GM19035 (cell line): ENCODE measurements at regions not wholly inside any gene's neighbourhood (a gene's known extent, or its start where the extent isn't known, plus 50 kb on each side); places are given as distances from the start of the nearest gene placed in this dataset.

ENCODE experiments used
- ATAC-seq: cut with Tn5 transposase; IDR thresholded peaks from one replicate; pipeline ENCODE4 v1.9.1; 2021; ENCODE audit not compliant: unreplicated experiment

DNA sequence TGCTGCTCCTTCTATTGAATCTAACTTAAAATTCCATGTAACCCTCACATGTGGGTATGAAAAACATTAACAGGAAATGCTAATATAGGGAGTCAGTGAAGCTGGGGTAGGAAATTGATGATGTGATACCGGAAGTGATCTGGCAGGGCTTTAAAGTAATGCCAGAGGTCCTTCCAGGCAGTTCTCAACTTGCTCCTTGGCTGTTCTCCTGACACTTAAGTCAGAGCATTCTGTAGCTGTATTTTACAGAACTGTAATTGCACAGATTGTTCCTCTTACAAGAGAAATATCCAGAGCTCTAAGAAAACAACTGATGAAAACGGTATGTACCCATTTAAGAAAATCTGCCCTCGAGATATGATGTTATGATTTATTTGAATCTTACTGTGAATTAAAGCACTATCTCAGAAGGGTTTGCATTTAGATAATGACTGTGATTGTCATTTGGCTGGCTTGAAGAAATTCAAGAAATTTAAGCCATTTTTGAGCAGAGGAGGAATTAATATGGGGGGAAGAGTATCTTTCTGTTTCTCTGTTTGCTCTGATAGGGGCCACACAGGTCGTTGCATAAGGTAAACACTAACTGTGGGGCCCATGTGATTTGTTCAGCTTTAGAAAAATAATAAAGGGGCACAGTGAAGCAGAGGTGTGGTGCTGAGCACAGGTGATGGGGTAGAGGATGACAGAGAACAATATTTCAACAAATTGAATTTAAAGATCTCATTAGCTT is 88.4 kb downstream of the BBS10 start:
- ATAC-seq = no peak

DNA sequence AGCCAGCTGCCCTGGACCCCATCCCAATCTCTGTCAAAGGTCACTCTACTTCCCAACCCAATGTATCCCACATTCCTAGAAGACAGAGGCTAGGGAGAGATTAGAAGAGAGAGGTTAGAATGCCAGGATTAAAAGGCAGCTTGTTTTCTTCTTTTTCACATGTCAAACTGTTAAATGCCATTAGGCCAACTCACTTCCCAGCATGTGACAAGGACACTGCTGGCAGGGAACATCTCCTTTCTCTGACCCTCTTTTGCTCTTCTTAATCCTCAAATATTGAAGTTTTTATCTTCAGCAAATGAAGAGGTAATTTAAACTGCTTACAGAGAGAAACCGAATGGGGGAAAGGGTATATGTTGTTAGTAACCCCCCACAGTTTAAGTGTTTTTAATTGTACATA is 89.1 kb downstream of the BBS10 start:
- no peak for ATAC-seq

DNA sequence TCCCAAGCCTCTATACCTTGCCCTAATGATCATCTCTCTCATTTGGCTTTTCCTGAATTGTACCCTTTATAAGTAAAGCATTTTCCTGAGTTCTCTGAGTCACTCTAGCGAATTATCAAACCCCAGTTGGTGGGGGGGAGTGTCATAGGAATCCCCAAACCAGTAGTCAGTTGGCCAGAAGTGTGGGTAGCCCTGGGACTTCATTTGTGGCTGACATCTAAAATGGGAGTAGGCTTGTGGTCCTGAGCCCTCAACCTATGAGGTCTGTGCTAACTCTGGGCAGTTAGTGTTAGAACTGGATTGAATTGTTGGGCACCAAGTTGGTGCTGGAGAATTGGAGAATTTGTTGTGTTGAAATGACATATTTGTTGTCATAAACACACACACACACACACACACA is 91.3 kb downstream of the BBS10 start:
- no peak for ATAC-seq

DNA sequence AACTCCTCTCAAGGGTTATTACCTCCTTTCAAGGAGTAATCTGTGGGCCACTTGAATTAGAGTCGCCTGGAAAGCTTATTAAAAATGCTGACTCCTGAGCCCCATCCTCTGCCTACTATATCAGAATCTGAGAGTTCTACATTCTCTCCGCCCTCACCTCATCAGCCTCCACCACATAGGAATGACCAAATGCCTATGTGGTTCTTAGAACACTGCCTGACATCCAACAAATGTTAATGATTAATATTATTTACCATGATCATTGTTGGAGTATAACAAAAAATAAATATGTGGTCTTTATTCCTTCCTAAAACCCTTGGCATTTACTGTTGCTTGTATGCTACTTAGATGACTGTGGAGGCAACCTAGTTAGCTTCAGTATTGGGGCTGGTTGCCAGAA is 91.9 kb downstream of the BBS10 start:
- no peak for ATAC-seq

DNA sequence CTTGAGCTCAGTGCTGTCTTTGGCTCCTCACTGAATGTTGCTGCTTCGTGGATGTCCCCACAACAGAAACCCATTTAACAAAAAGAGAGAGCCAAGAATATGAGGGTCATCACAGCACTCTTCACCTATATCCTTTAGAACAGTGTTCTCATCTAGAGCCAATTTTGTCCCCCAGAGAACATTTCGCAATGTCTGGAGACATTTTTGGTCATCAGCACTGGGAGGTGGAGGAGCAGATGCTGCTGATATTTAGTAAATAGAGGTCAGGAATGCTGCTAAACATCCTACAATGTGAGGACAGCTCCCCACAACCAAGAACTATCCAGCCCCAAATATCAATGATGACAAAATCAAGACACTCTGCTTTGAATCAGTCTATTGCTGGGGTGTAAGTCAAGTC is 92.5 kb downstream of the BBS10 start:
- ATAC-seq = no peak

DNA sequence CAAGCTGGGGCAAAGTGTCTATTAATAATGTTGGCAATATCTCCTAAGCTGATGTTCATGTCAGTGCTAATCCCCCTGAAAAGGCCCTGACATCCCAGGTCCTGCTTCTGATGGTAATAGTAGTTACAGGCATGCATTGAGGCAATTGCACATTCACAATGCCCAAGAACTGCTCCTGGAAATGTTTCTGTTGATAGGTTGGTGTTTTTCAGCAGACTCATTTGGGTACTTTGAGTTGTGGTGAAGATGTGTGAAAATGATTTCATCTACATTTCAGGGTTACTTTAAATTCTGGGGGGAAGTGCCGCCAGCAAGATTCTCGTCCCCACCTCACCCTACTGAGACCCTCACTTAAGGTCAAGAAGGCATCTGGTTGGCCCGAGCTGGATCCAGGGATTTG is 92.9 kb downstream of the BBS10 start:
- no peak for ATAC-seq

DNA sequence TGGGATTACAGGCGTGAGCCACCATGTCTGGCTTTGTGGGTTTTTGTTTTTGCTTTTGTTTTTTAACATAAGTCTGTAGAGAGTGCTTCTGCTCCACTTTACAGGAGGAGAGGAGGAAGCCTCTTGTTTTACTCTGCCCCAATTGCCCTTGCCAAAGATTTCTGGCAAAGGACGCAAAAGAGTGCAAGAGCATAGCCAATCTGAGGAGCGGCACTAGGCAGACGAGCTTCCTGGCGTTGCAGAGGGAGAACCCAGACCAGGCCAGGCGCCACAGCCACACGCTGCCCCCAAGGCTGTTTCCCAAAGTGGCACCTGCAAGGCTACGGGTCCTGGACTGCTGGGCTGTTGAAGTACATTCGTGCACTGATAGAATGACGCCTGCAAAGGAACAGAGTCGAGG is 96.2 kb downstream of the BBS10 start:
- no peak for ATAC-seq

DNA sequence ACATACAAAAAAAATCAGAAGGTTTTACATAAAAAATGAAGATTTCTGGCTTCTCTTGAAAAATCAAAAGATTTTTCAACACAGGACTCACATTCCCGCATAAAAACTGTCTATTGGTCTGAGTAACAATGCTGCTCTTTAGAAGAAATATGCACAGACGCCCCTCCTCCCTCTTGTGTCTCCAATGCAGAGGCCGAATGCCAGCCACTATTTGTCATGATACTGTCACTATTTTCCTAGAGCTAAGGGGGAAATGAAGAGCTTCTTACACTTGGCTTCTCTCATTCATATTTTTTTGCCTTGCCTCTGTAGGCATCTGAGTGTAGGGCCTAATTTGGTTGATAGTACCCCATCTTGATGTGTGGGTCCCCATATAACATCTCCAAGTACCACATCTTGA is 98.0 kb downstream of the BBS10 start:
- no peak for ATAC-seq

DNA sequence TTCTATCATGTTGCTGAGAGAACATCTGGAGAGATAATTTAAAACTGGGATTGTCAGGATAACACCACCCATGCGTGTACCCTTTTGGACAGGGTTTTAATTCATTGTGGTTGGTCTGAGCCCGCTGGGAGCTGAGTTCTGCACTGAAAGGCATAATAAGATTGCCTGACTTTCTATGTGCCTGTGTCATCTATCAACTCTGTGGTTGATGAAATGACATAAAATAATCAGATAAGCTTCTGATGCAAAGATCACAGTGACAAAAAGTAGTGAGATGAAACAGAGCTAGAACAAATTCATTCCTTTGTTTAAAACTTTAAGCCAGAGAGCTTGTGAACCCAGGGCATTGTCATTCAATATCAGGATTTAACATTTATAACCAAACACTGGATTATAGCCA is 98.7 kb downstream of the BBS10 start:
- ATAC-seq = no peak

DNA sequence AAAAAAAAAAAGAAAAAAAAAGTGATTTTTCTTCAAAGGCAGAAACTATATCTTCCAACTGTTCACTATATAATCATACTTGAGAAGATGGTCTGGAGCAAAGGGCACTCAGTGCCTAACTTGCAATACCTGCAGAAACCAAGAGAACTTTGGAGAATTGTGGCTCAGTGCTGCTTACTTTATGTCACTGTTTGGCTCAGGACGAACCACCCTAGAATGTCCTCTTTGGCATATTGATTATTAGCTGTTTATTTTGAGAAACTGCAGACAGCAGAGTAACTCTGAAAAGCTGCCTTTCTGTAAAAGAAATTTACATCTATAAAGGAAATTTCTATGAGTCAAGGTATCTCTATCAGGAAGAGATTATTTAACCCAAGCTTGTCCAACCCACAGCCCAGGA is 100.2 kb downstream of the BBS10 start:
- ATAC-seq = no peak

DNA sequence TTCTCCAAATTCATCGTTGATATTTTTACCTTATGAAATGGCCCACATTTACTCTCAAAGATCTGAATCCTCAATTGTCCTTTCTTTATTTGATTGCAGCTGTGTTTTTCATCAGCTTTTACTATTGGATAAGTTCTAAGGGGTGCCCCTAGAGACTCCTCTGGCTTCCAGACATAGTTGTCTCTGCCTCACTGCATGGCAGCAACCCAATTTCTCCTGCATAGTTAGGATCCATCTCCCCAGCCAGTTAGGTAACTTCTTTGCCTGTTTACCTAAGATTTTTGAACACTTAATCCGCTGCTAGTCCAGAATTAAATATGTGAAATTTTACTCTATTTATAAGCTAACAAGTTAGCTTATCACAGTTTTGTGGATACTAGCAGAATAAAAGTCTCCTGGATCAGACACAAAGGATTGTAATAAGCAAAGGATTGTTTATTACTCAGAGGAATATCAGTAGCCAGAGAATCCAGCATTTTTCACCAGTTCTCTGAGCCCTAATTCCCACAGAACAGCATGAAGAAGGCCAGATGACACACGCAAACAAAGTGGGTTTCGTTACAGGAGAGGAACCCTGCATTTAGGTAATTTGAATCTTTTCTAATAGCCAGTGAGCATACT is 101.1 kb downstream of the BBS10 start:
- ATAC-seq = no peak

DNA sequence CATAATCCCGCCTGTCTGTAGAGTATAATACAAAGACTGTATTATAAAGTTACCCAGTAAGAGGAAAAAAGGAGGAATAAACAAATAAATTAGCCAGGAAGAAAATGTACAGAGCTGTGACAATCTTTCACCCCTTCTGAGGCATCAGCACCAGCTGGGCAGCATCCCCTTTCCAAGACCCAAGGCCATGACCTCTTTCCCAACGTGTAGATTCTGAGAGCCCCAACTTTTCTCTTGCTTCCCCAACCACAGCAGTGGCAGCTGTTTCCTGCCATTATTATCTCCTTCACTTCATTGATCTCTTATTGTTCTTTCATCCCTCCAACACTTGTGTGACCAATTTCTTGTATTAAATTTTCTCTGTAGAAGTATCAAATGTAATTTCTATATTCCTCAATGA is 101.6 kb downstream of the BBS10 start:
- ATAC-seq = no peak

DNA sequence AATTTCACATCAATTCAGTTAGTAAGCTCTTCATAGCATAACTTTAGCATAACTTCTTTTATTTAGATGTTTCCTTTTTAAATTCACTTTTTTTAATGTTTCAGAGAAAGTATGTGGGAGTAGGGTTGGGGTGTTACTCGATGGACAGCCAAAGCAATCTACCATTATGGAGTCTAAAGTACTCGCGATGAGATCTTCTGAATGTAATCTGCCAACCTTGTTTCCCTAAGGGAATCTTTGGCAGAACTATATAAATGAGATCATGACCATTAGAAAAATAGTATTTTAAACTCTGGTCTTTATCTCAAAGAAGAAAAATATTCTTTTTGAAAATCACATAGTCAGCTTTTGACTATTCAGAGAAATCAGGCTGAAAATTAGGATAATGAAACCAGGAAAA is 103.9 kb downstream of the BBS10 start:
- no peak for ATAC-seq

DNA sequence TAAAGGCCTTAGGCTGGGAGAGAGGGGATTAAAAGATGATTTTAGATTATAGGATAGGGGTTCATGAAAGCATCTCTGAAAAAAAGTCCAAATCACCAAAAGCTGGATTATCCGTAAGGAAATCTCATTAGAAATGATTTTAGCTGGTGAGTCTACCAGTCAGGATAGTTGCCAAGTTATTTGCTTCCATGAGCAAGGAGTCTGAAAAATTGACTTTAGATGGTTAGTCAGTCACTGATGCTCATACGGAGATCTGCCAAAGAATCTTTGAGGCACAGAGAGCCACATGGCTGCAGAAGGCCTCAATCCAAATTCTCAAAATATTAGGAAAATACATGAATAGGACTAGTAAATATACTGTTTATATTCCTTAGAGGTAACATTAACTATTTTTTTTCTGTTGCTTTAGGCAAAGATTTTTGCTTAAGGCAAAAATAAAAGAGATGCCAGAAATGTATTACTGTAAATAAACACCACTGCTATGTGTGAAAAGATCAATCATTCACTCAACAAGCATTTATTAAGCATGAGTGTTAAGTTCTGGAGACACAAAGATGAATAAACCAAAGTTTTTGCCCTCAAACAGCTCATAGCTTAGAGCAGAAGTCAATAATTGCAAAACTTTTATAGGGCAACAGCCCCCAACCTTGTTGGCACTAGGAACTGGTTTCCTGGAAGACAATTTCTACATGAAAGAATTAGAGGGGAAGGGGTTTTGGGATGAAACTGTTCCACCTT is 105.2 kb downstream of the BBS10 start:
- no peak for ATAC-seq

DNA sequence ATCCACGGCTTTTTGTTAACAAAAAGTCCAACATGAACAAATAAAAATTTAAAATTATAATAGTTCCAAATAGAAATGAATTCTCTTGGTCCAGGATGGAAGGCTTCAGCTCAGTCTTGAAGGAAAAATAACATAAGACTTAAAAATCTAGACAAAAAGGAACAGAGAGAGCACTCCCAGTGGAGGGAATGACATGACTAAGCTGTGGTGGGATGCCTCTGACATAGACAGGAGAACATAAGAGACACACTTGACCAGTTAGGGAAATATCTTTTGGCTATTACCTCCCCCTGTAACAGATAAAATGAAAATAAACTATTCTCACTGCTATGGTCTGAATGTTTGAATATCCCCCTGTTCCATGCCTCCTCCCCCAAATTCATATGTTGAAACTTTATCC is 106.8 kb downstream of the BBS10 start:
- ATAC-seq = no peak

DNA sequence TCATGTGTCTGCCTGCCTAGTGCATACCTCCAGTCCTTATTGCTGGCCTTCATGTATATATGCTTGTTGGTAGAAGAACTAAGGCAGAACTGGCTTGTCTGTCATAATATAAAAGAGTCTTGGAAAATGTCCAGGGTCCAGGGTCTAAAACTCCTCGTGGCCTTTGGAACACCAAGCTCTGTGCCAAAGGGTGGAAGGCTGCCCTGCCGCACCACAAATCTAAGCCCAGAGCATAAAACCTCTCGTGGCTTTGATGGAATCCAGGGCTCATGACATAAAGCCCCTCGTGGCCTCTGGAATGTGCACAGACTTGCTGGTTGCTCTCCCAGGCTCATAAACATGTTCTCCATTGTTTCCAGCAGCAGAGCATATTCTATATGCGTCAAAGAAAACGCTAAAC is 107.9 kb downstream of the BBS10 start:
- ATAC-seq = no peak

DNA sequence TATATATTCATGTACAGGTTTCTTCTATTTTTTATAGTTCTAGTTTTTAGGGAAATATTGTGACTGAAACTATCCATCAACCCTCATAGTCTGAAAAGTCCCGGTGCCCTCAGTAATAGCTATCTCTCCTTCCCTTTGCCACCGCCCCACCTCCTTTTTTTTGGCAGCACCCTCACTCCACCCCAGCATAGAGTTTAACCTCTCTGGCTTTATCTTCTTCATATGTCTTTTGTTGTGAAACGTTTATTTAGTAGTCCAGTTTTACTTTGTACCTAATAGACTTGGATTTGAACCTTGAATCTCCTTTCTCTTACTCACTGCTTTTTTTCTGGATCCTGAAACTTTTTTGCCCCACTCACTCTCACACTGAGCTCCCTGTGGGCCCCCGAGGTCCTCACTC is 109.5 kb downstream of the BBS10 start:
- no peak for ATAC-seq

DNA sequence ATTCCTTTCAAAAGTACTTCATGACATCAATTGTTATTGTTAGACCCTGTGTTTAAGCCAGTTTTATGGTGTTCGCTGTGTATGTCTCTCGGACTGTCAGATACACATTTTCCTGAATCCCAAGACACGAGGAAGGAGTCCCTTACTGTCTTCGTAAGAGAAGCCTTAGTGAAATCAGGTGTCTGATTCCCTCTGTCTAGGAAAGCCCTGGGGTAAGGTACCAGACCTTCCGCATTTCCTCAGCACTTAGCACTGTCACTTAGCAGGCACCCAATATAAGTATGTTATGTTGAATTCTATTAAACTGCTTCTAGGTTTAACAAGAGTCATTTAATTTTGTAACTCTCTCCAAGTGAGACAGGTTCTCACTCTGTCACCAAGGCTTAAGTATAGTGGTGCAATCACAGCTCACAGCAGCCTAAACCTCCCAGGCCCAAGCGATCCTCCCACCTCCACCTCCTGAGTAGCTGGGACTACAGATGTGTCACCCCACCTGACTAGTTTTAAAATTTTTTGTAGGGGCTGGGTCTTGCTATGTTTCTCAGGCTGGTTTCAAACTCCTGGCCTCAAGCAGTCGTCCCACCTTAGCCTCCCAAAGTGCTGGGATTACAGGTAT is 111.0 kb downstream of the BBS10 start:
- no peak for ATAC-seq

DNA sequence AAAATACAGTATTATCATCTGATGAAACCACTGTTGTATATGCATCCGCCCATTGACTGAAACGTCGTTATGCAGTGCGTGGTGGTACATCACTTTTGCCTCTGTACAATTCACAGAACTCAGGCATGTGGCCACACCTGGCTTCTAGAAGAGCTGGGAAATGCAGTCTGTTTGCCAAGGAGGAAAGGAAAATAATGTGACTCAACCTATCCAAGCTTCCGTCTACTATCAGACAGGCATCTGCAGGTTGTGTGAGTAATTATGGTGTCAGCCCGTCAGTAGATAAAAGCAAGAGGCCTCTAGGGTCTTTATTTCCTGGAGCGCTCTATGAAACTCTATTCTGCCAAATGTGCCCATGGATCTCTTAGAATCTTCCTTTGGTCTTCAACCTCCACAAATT is 111.6 kb downstream of the BBS10 start:
- ATAC-seq = no peak

DNA sequence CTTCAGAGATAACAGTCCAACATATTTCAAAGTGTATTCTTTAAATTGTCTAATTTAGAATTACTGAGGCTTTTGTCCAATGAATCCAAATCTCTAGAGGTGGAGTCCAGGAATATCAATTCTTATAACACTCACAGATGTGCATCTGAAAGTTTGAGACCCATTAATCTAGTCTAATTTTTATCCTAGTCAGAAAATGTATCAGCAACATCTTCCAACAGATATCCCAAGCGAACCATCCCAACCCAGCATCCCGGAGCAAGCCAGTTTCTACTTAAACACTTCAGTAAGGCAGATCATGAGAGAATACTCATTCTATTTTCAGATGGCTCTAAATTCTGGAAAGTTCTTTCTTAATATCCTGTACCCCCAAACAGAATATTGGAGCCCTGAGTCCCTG is 113.5 kb downstream of the BBS10 start:
- no peak for ATAC-seq

DNA sequence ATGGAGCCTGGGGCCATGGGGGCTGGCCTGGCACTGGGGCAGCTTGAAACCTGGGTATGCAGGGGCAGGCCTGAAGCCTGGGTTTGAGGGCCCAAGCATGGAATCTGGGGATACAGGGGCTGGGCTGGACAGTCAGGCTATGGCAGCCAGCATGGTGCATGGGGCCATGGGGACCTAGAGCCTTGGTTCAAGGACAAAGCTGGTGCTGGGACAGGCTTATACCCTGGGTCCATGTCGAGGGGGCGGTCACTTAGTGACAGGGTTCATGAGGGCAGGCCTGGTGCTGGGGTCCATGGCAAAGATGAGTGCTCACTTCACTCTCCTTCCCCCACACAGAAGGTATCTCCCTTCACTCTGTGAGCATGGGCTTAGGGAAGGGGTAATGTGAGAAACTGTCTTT is 116.2 kb downstream of the BBS10 start:
- no peak for ATAC-seq

DNA sequence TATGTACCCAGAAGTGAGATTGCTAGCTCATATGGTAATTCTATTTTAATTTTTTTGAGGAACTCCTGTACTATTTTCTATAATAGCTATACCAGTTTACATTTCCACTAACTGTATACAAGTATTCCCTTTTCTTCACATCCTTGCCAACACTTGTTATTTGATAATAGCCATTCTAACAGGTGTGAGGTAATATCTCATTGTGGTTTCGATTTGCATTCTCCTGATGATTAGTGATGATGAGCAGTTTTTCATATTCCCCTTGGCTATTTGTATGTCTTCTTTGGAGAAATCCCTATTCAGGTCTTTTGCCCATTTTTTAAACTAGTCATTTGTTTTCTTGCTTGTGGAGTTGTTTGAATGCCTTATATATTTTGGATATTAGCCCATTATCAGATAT is 121.3 kb downstream of the BBS10 start:
- no peak for ATAC-seq
